Motor neuron (in vitro differentiated cells): ENCODE measurements at regions not wholly inside any gene's neighbourhood (a gene's known extent, or its start where the extent isn't known, plus 50 kb on each side); places are given as distances from the start of the nearest gene placed in this dataset.

Experiments used
- ATAC-seq, 8 experiments: fragments of 200-7000 bp; cut with Tn5 transposase; replicated peaks in 6 of 8; 2 replicates each; pipeline ENCODE4 v1.8.0; 2021; ENCODE audit warnings: mild to moderate bottlenecking in 8 of 8, moderate library complexity in 8 of 8
- H3K27ac ChIP-seq, 2 donors: fragments of 250-450 bp; sonication (Bioruptor Pico); 2 replicates each; pipeline ENCODE4 v1.9.0; 2021; ENCODE audit warnings: antibody characterized with exemption in 2 of 2, mild to moderate bottlenecking in 2 of 2, moderate library complexity in 1 of 2
- H3K4me1 ChIP-seq, 2 donors: fragments of 250-450 bp; sonication (Bioruptor Pico); replicated peaks in 1 of 2; 2 replicates each; pipeline ENCODE4 v1.6.1; 2021; ENCODE audit warnings: antibody characterized with exemption in 2 of 2, mild to moderate bottlenecking in 2 of 2, moderate library complexity in 1 of 2
- H3K4me3 ChIP-seq, 5 donors: fragments of 250-450 bp; sonication (Bioruptor Pico); 2 replicates each; pipeline ENCODE4 v1.9.0; 2021; ENCODE audit warnings: antibody characterized with exemption in 5 of 5, mild to moderate bottlenecking in 5 of 5, moderate library complexity in 4 of 5
- WGBS, 10 experiments: fragments of 450-650 bp; shearing (Covaris generic); methylation state at CpG; one replicate each; pipeline ENCODE4 v1.0.0; 2022; 5-methylcytosine and 5-hydroxymethylcytosine counted together
- in situ Hi-C, 9 experiments: fragments of 400-800 bp; cut with MboI; loops; one replicate each; pipeline ENCODE4 v1.15.0; 2021; ENCODE audit warnings: low sequenced_read_pairs in 9 of 9, low pct_unique_long_range_greater_than_20kb in 2 of 9; ENCODE audit not compliant: unreplicated experiment in 9 of 9

DNA sequence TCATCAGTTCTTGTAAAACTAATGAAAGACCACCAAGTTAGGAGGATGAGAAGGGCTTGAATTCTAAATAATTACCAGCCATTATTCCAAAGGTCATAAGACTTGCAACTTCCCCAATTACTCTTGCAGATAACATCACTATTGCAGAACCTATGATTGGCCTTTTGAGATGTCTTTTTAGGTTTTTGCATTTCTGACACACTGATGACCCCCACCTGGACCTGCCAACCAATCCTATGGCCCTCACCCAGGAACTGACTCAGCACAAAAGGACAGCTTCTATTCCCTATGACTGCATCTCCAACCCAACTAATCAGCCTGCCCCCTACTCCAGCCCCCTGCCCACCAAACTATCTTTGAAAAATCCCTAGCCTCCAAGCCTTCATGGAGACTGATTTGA, 111.5 kb upstream of the COPS8 start:
- Histone ChIP-seq H3K4me3 (no peak overlapping the region), H3K4me1 (peaks cover 60 to 64% of the 10 kb centered on the region in 2 donors), H3K27ac (no peak overlapping the region)
- in situ Hi-C loops: no loop called here
- no peak for ATAC-seq

DNA sequence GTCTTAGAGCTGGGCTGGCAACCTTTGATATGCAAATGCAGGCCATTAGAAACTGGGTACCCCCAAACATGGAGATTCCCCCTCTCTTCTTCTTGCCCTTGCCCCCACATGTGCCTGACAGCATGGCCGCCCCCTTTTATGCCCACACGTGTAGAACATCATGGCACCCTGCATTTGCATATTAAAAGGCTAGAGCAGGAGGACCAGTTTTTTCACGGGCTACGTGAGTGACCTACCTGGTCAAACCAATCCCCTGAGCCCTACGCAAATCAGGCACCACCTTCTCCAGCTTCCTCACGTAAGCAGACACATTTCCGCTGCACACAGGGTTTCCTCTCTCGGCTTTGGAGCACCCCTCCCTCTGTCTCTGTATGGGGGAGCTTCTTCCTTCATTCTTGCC, 110.9 kb upstream of the COPS8 start:
- in situ Hi-C loops: no loop called here
- Histone ChIP-seq H3K4me3 (no peak overlapping the region), H3K27ac (no peak overlapping the region), H3K4me1 (peaks cover 54 to 58% of the 10 kb centered on the region in 2 donors)
- no peak for ATAC-seq
- 71 to 100% (median 89%) methylated on average over 2 to 7 of the region's 8 CpGs; no CpG with 5 or more reads in 4 of the 10 experiments for WGBS, 10 experiments

DNA sequence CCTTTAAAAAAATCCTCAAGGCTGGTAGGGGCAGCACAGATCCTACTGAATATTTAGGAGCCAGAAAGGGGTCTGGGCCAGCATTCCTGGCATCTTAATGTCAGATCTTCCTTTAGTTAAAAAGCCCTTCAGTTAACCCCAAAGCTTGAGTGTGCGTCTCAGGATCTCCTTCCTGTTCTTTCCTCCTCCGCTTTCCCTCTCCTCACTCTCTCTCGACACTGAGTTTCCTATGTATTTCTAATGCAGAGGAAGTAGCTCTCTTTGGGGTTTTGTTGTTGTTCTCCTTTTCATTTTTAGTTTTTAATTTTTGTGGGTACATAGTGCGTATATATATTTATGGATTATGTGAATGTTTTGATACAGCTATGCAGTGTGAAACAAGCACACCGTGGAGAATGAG, 109.9 kb upstream of the COPS8 start:
- H3K27ac ChIP-seq: no peak overlapping the region
- in situ Hi-C loops: no loop called here
- H3K4me3 ChIP-seq: no peak overlapping the region
- no peak for ATAC-seq
- H3K4me1 ChIP-seq: peaks cover 49 to 58% of the 10 kb centered on the region in 2 donors
- WGBS, 10 experiments: 80 to 100% (median 90%) methylated on average over 2 to 5 of the region's 5 CpGs

DNA sequence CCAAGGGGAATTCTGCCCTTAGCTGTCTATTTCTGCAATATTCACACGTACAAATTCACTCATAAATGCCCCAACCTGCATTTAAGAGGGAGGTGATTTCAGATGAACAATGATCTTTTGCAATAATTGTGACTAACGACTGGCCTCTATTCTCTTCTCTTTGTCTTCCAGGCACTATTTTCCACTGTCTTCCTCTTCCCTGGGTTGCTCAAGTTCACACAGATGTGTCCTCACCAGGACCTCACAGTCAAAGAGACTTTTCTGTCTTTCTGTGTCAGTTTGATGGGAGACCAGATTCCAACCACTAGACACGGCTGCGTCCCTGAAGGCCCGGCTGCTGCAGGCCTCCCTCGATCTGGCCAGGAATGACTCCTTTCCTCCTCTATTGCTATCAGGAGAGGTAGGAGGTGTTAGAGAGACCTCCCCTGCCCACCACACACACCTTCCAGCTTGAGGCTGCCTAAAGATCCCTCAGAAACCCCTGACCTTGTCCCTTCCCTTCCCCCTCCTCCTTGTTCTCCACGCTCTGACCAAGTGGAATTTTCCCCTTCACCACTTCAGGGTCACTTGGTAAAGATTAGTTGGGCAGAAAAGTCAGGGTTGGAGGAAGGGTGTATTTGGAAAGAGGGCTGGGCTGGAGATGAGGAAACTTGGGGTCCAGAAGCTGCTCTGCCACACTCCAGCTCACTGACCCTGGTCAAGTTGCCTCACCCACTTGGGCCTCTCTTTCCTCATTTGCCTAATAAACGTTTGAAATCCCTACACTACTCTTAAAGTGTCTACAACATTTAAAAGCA, 109.2 kb upstream of the COPS8 start:
- in situ Hi-C loops: no loop called here
- 43 to 100% (median 75%) methylated on average over 1 to 7 of the region's 8 CpGs; no CpG with 5 or more reads in 1 of the 10 experiments for WGBS, 10 experiments
- Histone ChIP-seq H3K4me3 (no peak overlapping the region), H3K4me1 (peaks cover 45 to 51% of the 10 kb centered on the region in 2 donors), H3K27ac (no peak overlapping the region)
- ATAC-seq: no peak

DNA sequence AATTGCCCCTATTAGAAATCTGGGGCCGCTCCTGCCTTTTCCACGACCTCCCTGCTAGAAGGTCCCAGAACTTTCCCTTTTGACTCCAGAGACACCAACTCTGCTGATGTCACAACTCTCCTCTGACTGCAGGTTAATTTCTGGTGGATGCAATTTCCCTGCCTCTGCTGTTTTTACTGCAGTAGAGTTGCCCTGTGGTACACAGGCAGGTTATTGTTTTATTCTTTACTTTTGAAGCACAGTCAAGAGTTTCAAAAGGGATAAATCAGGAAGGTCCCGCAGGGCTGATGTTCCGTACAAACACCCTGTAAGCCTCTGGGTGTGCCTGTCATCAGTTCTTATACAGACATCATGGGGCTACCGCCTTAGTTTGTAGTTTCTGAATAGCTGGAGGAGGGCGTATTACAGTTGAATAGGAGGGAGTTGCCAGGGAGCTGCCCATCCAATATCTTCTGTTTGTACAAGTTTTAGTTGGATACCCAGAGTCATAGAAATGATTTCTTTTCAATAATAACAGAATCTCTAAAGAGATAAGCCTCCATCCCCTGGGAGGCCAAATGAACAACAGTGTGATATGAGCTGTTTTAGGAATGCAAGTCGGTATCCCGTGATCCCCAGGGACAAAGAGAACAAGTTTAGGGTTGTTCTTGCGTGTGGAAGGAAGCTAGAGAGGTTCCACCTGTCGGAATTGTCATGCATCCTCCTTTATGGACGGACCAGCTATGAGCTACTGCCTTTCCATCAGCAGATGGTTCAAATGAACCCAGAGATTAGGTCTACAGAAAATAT, 108.4 kb upstream of the COPS8 start:
- in situ Hi-C loops: no loop called here
- WGBS, 10 experiments: 20 to 94% (median 82%) methylated on average over 2 to 9 of the region's 11 CpGs
- H3K4me1 ChIP-seq: peaks cover 37 to 43% of the 10 kb centered on the region in 2 donors
- H3K4me3 ChIP-seq: no peak overlapping the region
- no peak overlapping the region for H3K27ac ChIP-seq
- ATAC-seq: peak; percentile 13 to 85 (median 50)

DNA sequence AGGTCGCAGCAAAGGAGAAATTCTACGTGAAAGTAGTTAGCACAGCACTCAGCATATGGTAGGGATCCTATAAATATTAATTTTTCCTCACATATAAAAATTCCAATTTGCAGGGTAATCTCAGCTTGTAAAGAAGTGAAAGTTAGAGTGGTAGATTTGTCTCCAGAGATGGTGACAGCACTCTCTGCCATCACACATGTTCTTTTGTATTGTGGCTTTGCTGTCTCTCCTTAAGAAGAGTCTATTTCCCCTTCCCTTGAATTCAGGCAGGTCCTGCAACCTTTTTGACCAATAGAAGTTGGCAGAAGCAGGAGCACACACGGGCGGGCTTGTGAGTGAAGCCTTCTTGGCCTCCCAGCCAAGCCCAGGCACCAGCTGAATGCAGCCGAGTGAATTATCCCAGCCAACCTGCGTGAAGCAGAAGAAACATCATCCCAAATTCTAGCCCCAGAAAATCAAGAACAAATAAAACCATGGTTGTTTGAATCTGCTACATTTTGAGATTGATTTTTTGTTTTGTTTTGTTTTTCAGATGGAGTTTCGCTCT, 107.8 kb upstream of the COPS8 start:
- no peak overlapping the region for H3K27ac ChIP-seq
- ATAC-seq: no peak
- no peak overlapping the region for H3K4me3 ChIP-seq
- WGBS, 10 experiments: 63 to 100% (median 87%) methylated on average over 1 to 7 of the region's 7 CpGs
- in situ Hi-C loops: no loop called here
- H3K4me1 ChIP-seq: peaks cover 30 to 36% of the 10 kb centered on the region in 2 donors

DNA sequence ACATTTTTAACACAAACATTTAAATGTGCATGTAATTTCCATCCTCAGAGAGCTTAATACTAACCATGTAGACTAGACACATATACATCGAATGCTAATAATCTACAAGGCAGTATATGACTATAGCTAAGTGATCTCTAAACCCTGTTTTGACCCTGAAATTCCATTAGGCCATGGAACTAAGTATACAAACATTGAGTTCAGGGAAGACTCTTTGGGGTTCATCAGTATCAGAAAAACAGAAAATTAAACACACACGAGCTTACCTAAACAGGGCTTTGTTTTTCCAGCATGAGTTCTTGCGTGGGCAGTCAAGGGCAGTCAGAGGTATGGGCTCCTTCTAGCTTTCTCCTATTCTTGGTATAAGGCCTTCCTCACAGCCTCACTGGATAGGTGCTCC, 106.0 kb upstream of the COPS8 start:
- ATAC-seq: no peak
- Histone ChIP-seq H3K4me1 (peaks cover 18 to 23% of the 10 kb centered on the region in 2 donors), H3K27ac (no peak overlapping the region), H3K4me3 (no peak overlapping the region)
- in situ Hi-C loops: no loop called here
- WGBS, 10 experiments: 90 to 100% (median 100%) methylated on average over 1 to 3 of the region's 3 CpGs; no CpG with 5 or more reads in 1 of the 10 experiments

DNA sequence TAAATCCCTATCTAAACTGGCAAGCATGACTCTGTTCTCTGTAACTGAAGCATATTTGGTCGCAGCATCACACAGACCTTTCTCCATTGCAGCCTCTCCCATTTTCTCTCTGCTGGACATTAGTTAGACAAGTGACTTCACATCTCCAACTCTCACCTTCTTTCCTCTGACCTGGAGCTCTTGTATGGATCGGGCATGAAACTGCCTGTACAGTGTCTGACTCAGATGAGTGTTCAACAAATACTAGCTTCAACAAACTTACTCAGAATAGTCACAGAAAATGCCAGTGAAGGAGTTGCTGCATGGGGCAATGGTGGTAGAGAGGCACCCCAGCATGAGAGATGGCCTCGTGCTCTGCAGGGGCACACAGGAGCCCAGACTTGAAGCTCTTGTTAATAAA, 104.7 kb upstream of the COPS8 start:
- WGBS, 10 experiments: 63 to 100% (median 93%) methylated on average over 1 to 3 of the region's 3 CpGs; no CpG with 5 or more reads in 1 of the 10 experiments
- in situ Hi-C loops: no loop called here
- no peak overlapping the region for H3K27ac ChIP-seq
- H3K4me3 ChIP-seq: no peak overlapping the region
- ATAC-seq: no peak
- H3K4me1 ChIP-seq: peaks cover 16 to 22% of the 10 kb centered on the region in 2 donors

DNA sequence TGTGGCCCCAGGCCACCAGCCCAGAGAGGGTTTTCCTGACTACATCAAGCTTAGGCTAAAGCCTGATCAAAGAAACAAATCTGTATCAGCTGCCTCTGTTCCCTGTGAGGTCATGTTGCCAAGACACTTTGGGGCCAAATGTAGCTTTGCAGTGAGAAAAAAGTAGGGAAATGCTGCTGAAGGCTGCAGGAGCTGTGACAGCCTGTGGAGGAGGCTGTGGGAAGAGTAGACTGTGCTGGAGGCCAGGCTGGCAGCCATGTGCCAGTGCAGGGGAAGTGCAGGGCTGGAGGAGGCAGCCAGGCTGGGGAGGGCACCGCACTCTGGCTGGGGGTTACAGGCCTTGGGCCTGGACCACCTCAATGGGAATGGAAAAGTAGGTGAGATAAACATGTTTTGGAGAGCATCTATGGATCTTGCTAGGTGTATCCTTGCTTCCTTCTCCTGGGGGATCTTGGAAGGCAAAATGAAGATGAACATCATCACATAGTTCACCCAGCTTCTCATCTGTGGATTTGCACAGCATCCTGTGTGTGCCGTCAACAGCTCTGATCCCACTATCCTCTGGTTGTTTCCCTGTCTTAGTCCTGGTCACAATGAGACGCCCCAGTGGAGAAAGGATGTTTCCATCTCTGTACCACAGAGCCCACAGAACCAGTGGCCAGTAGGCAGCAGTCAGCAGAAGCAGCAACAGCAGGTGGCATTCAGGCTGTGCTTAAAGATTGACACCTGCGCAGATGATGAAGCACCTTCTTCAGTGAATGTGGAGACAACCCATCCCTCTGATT, 103.8 kb upstream of the COPS8 start:
- in situ Hi-C loops: no loop called here
- WGBS, 10 experiments: 67 to 100% (median 93%) methylated on average over 1 to 4 of the region's 4 CpGs; no CpG with 5 or more reads in 1 of the 10 experiments
- Histone ChIP-seq H3K4me3 (no peak overlapping the region), H3K27ac (no peak overlapping the region), H3K4me1 (peaks cover 6 to 13% of the 10 kb centered on the region in 2 donors)
- no peak for ATAC-seq

DNA sequence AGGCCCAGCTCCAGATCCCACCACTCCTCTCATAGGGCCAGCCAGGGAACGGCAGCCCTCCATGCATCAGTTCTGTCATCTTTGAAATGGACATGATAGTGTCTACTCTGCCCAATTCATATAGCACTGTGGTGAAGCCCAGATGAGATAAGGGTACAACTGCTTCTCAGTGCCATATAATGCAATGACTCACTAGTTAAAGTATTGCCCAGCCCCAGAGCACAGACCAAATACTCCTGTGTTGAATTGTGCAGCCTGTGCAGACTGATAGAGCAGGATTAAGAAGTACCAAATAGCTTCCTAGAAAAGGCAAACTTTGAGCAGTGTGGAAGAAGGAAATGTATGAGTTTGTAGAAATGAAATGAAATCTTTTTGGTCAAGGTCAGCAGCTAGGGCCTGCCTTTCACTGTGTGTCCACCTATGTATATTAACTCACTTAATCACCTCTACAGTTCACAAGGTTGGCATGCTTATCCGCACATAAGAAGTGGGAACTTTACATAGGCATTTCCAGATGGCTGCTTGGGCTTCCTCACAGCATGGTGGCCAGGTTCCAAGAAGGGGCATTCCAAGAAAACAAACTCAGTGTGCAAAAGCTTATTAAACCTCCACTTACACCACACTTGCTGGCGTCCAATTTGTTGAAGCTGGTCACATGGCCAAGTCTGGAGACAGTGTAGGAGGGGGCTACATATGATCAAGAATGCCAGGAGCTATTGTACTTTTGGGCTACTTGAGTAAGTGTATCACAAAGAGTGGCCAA, 102.8 kb upstream of the COPS8 start:
- H3K4me1 ChIP-seq: peaks cover 0 to 5% of the 10 kb centered on the region in 2 donors
- no peak overlapping the region for H3K27ac ChIP-seq
- H3K4me3 ChIP-seq: no peak overlapping the region
- ATAC-seq: no peak
- in situ Hi-C loops: no loop called here
- WGBS, 10 experiments: 73 to 100% (median 93%) methylated on average over 1 to 3 of the region's 3 CpGs; no CpG with 5 or more reads in 6 of the 10 experiments

DNA sequence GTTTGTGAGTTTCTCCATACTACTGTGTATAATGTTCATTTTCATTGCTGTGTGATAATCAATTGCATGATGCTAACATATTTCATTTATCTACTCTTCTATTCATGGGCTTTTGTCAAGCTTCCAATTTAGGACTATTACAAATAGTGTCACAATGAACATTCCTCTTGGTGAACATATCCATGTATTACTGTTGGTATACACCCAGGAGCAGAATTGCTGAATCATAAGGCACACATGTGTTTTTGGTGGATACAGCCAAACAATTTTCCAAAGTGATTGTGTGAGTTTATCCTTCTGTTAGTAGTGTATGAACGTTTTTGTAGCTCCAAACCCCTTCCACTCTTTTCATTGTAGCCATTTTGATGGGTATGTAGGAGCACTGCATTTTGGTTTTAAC, 101.6 kb upstream of the COPS8 start:
- 0 to 60% (median 40%) methylated on average over 1 of the region's 1 CpG; no CpG with 5 or more reads in 5 of the 10 experiments for WGBS, 10 experiments
- in situ Hi-C loops: no loop called here
- Histone ChIP-seq H3K27ac (no peak overlapping the region), H3K4me3 (no peak overlapping the region), H3K4me1 (peaks cover 4 to 6% of the 10 kb centered on the region in 2 donors)
- peak in 2 of 8 experiments; percentile 60 to 76 for ATAC-seq

DNA sequence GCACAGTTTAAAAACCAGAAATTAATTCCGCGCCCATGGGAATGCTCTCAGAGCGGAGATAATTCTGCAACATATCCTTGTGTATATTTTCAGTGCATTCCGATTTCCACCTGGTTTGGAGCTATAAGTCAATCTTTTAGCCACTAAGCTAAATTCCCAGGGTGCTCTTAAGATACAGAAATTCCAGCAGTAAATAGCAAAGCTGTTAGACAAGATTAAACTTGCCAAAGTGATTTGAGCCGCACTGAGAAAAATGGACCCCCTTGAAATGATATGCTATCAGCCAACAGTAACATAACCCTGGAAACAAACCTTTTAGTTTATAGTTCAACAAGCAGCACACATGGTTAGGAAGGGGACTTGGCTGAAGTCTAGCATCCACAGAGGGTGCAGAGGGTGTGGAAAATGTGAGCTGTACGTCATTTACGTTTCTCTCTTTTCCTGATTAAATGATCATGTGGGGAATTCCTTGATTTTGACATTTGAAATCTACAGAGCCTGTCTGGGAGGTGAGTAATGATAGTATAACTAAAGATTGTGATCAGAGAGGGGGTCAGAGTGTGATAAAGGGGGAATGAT, 99.8 kb upstream of the COPS8 start:
- in situ Hi-C loops: no loop called here
- ATAC-seq: no peak
- WGBS, 10 experiments: 74 to 100% (median 95%) methylated on average over 4 to 7 of the region's 7 CpGs; no CpG with 5 or more reads in 2 of the 10 experiments

More for the DNA sequence above, 99.8 kb upstream of the COPS8 start:
- H3K4me1 ChIP-seq: peaks cover 10 to 11% of the 10 kb centered on the region in 2 donors
- H3K4me3 ChIP-seq: no peak overlapping the region
- H3K27ac ChIP-seq: no peak overlapping the region
